Ishikawa (cell line): ENCODE measurements at regions not wholly inside any gene's neighbourhood (a gene's known extent, or its start where the extent isn't known, plus 50 kb on each side); places are given as distances from the start of the nearest gene placed in this dataset.

Experiments used
- CEBPB ChIP-seq: IDR thresholded peaks from 2 replicates; pipeline ENCODE4 v1.6.1; 2012
- CREB1 ChIP-seq: IDR thresholded peaks from 2 replicates; pipeline ENCODE4 v1.6.1; 2012; ENCODE audit warnings: low read depth
- EGR1 ChIP-seq: IDR thresholded peaks from 2 replicates; pipeline ENCODE4 v1.6.1; 2012
- EP300 ChIP-seq: IDR thresholded peaks from 2 replicates; pipeline ENCODE4 v1.6.1; 2012; ENCODE audit warnings: borderline replicate concordance
- FOXM1 ChIP-seq: IDR thresholded peaks from 2 replicates; pipeline ENCODE4 v1.6.1; 2012; ENCODE audit warnings: low read depth, borderline replicate concordance
- NFIC ChIP-seq: IDR thresholded peaks from 2 replicates; pipeline ENCODE4 v1.6.1; 2012
- RAD21 ChIP-seq: IDR thresholded peaks from 2 replicates; pipeline ENCODE4 v1.6.1; 2012; ENCODE audit warnings: low read depth
- TAF1 ChIP-seq: IDR thresholded peaks from 2 replicates; pipeline ENCODE4 v1.6.1; 2012; ENCODE audit warnings: low read depth, mild to moderate bottlenecking
- TCF12 ChIP-seq: IDR thresholded peaks from 2 replicates; pipeline ENCODE4 v1.6.1; 2012; ENCODE audit warnings: low read depth
- TEAD4 ChIP-seq: IDR thresholded peaks from 2 replicates; pipeline ENCODE4 v1.6.1; 2012
- YY1 ChIP-seq: IDR thresholded peaks from 2 replicates; pipeline ENCODE4 v1.6.1; 2012; ENCODE audit warnings: low read depth
- ZBTB7A ChIP-seq: IDR thresholded peaks from 2 replicates; pipeline ENCODE4 v1.6.1; 2012; ENCODE audit warnings: low read depth
- TF ChIP-seq, protein P1 (sequence below): IDR thresholded peaks from 2 replicates; pipeline ENCODE4 v1.6.1; 2012
- TF ChIP-seq, protein P2 (sequence below): IDR thresholded peaks from 2 replicates; pipeline ENCODE4 v1.6.1; 2012
- TF ChIP-seq, protein P3 (sequence below): IDR thresholded peaks from 2 replicates; pipeline ENCODE4 v1.6.1; 2012; ENCODE audit warnings: low read depth, mild to moderate bottlenecking

DNA sequence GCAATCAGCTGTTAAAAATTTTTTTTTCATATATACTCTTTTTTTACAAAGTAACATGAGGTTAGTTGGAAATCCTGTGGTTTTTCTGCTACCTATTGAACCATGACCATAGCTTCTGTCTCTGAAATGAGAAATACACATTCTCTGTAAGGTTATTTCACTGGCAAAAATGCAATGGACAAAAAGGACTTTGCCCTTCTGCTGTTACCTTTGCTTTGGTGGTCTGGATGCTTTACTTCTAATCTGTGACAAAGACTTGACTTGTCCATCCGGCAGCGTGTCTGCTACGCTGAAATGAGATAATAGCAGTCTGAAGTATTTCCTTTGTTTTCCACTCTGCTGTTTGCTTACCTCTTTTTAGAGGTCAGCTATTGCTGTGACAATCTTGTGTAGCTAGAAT lies 412.8 kb downstream of the SLITRK6 start:
- no peak for TF ChIP-seq CEBPB
- TF ChIP-seq RAD21: no peak
- TF ChIP-seq ZBTB7A: no peak
- TF ChIP-seq CREB1: no peak
- no peak for TF ChIP-seq TEAD4
- no peak for TF ChIP-seq EGR1
- TF ChIP-seq, protein P1, sequence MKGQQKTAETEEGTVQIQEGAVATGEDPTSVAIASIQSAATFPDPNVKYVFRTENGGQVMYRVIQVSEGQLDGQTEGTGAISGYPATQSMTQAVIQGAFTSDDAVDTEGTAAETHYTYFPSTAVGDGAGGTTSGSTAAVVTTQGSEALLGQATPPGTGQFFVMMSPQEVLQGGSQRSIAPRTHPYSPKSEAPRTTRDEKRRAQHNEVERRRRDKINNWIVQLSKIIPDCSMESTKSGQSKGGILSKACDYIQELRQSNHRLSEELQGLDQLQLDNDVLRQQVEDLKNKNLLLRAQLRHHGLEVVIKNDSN: no peak
- TF ChIP-seq, protein P2, sequence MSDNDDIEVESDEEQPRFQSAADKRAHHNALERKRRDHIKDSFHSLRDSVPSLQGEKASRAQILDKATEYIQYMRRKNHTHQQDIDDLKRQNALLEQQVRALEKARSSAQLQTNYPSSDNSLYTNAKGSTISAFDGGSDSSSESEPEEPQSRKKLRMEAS: no peak
- TF ChIP-seq YY1: no peak
- TF ChIP-seq FOXM1: no peak
- no peak for TF ChIP-seq TCF12
- TF ChIP-seq, protein P3, sequence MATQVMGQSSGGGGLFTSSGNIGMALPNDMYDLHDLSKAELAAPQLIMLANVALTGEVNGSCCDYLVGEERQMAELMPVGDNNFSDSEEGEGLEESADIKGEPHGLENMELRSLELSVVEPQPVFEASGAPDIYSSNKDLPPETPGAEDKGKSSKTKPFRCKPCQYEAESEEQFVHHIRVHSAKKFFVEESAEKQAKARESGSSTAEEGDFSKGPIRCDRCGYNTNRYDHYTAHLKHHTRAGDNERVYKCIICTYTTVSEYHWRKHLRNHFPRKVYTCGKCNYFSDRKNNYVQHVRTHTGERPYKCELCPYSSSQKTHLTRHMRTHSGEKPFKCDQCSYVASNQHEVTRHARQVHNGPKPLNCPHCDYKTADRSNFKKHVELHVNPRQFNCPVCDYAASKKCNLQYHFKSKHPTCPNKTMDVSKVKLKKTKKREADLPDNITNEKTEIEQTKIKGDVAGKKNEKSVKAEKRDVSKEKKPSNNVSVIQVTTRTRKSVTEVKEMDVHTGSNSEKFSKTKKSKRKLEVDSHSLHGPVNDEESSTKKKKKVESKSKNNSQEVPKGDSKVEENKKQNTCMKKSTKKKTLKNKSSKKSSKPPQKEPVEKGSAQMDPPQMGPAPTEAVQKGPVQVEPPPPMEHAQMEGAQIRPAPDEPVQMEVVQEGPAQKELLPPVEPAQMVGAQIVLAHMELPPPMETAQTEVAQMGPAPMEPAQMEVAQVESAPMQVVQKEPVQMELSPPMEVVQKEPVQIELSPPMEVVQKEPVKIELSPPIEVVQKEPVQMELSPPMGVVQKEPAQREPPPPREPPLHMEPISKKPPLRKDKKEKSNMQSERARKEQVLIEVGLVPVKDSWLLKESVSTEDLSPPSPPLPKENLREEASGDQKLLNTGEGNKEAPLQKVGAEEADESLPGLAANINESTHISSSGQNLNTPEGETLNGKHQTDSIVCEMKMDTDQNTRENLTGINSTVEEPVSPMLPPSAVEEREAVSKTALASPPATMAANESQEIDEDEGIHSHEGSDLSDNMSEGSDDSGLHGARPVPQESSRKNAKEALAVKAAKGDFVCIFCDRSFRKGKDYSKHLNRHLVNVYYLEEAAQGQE: no peak
- TF ChIP-seq TAF1: no peak
- no peak for TF ChIP-seq NFIC
- TF ChIP-seq EP300: no peak

DNA sequence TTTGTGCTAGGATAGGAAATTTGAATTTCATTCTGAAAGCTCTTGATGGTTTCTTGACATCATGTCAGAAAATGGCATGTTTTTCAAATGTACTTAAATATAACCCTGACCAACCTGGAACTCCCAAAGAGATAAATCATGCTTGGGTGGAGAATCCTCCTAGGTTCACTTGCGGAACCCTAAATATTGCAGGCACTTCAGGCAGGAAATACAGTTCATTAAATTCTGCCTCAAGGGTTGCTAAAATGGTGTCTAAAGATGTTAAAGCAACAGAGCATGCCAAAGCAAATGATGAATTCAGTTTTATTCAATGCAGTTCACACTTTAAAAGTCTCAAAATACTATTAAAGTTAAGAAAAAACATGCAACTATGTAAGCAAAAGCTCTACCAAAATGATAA lies 415.9 kb downstream of the SLITRK6 start:
- TF ChIP-seq TAF1 (no peak), FOXM1 (no peak), EP300 (no peak), NFIC (no peak), YY1 (no peak), TEAD4 (no peak), EGR1 (no peak)

DNA sequence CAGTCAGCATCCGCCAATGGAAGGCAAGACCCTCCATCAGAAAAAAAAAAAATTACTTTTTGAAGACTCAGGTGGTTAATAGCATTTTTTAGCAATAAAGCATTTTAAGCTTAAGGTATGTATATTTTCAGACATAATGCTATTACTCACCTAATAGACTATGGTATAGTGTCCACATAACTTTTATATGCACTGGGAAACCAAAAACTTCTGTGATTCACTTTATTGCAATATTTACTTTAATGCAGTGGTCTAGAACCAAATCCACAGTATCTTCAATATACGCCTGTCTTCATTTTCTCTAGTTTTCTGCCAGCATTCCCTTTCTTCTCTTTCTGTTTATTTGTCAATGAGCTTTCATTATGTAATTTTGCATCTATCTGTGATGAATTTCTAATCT lies 418.1 kb downstream of the SLITRK6 start:
- TF ChIP-seq CREB1 (no peak), EGR1 (no peak), ZBTB7A (no peak), EP300 (no peak), FOXM1 (no peak), CEBPB (no peak), YY1 (no peak), TEAD4 (no peak), TAF1 (no peak), RAD21 (no peak), TCF12 (no peak)
- TF ChIP-seq, protein P3: no peak
- TF ChIP-seq, protein P1: no peak
- TF ChIP-seq, protein P2: no peak

DNA sequence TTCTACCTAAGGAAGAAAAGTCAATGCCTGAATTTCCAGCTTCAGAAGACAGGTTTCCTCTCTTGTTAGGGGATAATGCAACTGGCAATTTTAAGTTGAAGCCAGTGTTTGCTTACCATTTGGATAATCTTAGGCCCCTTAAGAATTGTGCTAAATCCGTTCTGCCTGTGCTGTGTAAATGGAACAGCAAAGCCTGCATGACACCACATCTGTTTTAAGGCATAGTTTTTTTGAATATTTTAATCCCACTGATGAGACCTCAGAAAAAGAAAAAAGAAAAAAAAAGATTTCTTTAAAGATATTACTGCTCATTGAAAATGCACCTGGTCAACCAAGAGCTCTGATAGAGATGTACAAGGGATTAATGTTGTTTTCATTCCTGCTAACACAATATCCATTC lies 419.2 kb downstream of the SLITRK6 start:
- TF ChIP-seq EGR1 (no peak), ZBTB7A (no peak), NFIC (no peak), TEAD4 (no peak)

DNA sequence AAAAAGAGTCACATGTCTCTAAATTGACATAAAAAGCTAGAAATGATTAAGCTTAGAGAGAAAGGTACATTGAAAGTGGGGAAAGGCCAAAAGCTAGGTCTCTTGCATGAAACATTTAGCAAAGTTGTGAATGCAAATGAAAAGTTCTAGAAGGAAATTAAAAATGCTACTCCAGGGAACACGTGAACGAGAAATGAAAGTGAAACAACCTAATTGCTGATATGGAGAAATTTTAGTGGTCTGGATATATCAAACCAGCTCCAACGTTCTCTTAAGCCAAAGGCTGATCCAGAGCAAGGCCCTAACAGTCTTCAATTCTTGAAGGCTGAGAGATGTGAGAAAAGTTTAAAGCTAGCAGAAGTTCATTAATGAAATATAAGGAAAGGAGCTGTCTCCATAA lies 419.8 kb downstream of the SLITRK6 start:
- TF ChIP-seq FOXM1 (no peak), RAD21 (no peak), NFIC (no peak), TEAD4 (no peak), EP300 (no peak), EGR1 (no peak), YY1 (no peak), ZBTB7A (no peak), CEBPB (no peak), TAF1 (no peak), CREB1 (no peak), TCF12 (no peak)
- TF ChIP-seq, protein P2: no peak
- TF ChIP-seq, protein P1: no peak
- TF ChIP-seq, protein P3: no peak
